ENCODE measurements at regions not wholly inside any gene's neighbourhood (a gene's known extent, or its start where the extent isn't known, plus 50 kb on each side); places are given as distances from the start of the nearest gene placed in this dataset.

DNA sequence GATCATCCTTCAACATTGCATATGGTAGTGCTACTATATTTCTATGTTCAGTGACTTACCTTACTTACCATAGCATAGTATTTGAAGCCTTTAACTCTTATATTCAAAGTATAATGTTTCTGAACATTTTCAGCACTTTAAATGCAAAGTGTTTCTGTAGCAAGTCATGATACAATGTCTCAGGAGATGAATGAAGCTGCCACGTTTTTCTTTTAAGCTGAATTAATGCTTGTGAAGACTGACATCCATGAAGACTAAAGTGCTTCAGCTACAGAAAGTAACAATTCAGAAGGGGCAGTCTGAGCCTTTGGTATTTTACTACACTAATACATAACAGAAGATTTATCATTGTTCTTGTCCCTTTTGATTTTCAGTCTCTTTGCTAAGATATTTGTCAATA, 709.1 kb upstream of the ARRDC3 start:
- intact Hi-C loops (cut with micrococcal nuclease), result no loop called here
- POLR2A ChIA-PET, result no interaction called here
- no peaks in the 10 kb centered on the region for H3K9me3 ChIP-seq (replicated peaks; ENCODE audit: control insufficient read depth, insufficient read depth, low read length)
- no peak for TF ChIP-seq FOS (IDR thresholded peaks at IDR 0.05; ENCODE audit: borderline replicate concordance, insufficient read depth, low read length)
- TF ChIP-seq EZH2 (IDR thresholded peaks at IDR 0.05; ENCODE audit: borderline replicate concordance, low read depth, low read length, severe bottlenecking), result no peak
- no peak for TF ChIP-seq POLR2A (IDR thresholded peaks at IDR 0.05; ENCODE audit: low read depth, low read length)
- TF ChIP-seq MYC (IDR thresholded peaks at IDR 0.05; ENCODE audit: low read depth, low read length), result no peak
- no peak for TF ChIP-seq CTCF (IDR thresholded peaks at IDR 0.05; ENCODE audit: extremely low read depth in 1 of 2, insufficient read depth in 1 of 2, low read depth in 1 of 2, low read length in 2 of 2)
- TF ChIP-seq MAX (IDR thresholded peaks at IDR 0.05; ENCODE audit: insufficient read depth, insufficient read length), result no peak
- TF ChIP-seq GATA2 (IDR thresholded peaks at IDR 0.05; ENCODE audit: insufficient read depth, insufficient read length, low read depth, low read length), result no peak
- CTCF ChIA-PET, result interaction anchor here (1.3 kb wide), 1 partner anchor 13 kb away, joined by 5 read pairs; no protein-coding TSS in a partner anchor
- H3K27me3 ChIP-seq (ENCODE audit: control insufficient read depth in 2 of 2, insufficient read depth in 2 of 2, low read length in 2 of 2), result no peaks in the 10 kb centered on the region
- dilution Hi-C loops (cut with MboI; ENCODE audit: extremely low pct_ligation_motif_present, low sequenced_read_pairs), result no loop called here
- no peaks in the 10 kb centered on the region for H3K9me1 ChIP-seq (replicated peaks; ENCODE audit: control insufficient read depth, extremely low read depth, insufficient read depth, low read length)
- no peaks in the 10 kb centered on the region for H3K4me1 ChIP-seq (ENCODE audit: control insufficient read depth, extremely low read depth, insufficient read depth, low read length)
- no peak for FAIRE-seq
- no peak overlapping the region for H3K27ac ChIP-seq (ENCODE audit: insufficient read depth, low read depth, low read length)
- no peak overlapping the region for H3K4me2 ChIP-seq (ENCODE audit: insufficient read depth, low read length)
- no TSS peak for BruUV-seq (replicated peaks)
- no peaks in the 10 kb centered on the region for H4K20me1 ChIP-seq (replicated peaks; ENCODE audit: control insufficient read depth, extremely low read depth, insufficient read depth, low read length)
- no peaks in the 10 kb centered on the region for H3K79me2 ChIP-seq (ENCODE audit: control insufficient read depth, insufficient read depth, low read length)
- no peak overlapping the region for H3K9ac ChIP-seq (replicated peaks; ENCODE audit: extremely low read depth, insufficient read depth, low read length)
- no peak overlapping the region for H2AFZ ChIP-seq (ENCODE audit: low read depth, low read length)
- no peak for DNase-seq (ENCODE audit: low read depth, low spot score)
- no peaks in the 10 kb centered on the region for H3K36me3 ChIP-seq (ENCODE audit: control insufficient read depth in 2 of 2, extremely low read depth in 1 of 2, insufficient read depth in 2 of 2, low read length in 2 of 2)
- H3K4me3 ChIP-seq (replicated peaks in 1 of 3; ENCODE audit: insufficient read depth in 1 of 3, low read depth in 1 of 3, low read length in 3 of 3), result no peak overlapping the region

Data from endothelial cell of umbilical vein (primary cell).